GM12872 (cell line): ENCODE measurements at regions not wholly inside any gene's neighbourhood (a gene's known extent, or its start where the extent isn't known, plus 50 kb on each side); places are given as distances from the start of the nearest gene placed in this dataset.

Source experiments
- CTCF ChIP-seq: IDR thresholded peaks from 3 replicates; pipeline ENCODE4 v1.5.1; 2011; ENCODE audit warnings: low read depth, mild to moderate bottlenecking, low read length, moderate library complexity; ENCODE audit not compliant: insufficient read depth

- no peak for TF ChIP-seq CTCF
These were observed 436.0 kb upstream of the ARGLU1 start for GRCh38 chr13:107003911-107004310.

- TF ChIP-seq CTCF = no peak
These were observed 430.7 kb upstream of the ARGLU1 start for GRCh38 chr13:106998664-106999063.

DNA sequence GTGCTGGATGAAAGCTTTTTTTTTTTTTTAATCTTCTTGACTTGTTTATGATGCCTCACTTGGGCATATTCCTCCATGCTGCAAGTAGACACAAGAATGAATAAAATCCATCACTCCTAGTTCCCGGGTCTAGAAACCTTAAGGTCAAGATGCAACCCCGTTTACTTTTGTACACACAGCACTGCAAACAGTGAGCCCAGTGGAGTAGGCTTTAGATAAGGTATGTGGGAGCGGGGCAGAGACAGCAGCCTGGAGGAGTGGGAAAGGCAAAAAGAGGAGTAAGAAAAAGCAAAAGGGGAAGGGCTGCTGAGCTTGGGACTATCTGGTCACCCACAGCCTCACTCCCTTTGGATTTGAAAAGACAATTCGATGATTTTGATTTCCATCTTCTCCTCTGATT, 429.8 kb upstream of the ARGLU1 start:
- no peak for TF ChIP-seq CTCF

DNA sequence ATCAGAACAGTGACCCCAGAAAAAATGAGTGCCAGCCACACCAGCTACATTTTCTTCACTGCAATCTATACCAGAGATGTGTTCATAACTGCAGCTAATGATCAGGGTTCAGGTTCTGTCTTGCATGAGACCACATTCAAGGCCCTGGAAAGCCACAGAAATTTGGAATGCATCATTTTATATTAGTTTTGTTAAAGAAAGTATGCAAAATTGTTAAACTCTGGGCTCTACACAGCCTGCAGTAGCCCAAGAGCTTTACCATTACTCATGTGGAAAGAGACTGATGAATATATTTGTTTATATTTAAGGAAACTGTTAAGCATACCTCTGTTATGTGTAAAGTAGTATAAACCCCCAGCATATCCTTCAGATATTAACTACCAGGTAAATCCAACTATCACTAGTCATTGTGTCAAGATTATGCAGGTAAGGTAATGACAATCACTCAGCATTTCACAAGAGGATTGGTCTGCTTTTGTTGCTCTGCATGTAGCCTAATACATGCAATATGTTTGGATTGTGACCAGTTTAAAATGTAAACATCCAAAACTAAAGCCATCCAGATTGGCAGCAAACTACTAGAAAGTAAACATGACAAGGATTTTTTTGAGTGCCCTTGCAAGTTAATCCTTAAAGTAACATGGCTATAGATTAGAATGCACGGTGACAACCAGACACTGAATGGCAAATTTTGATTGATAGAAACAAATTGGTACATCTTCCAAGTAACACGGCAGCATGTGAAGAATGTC, 429.1 kb upstream of the ARGLU1 start:
- TF ChIP-seq CTCF = no peak

- no peak for TF ChIP-seq CTCF
These were observed 422.7 kb upstream of the ARGLU1 start for GRCh38 chr13:106990594-106990993.

- TF ChIP-seq CTCF = no peak
These were observed 421.9 kb upstream of the ARGLU1 start for GRCh38 chr13:106989876-106990275.

DNA sequence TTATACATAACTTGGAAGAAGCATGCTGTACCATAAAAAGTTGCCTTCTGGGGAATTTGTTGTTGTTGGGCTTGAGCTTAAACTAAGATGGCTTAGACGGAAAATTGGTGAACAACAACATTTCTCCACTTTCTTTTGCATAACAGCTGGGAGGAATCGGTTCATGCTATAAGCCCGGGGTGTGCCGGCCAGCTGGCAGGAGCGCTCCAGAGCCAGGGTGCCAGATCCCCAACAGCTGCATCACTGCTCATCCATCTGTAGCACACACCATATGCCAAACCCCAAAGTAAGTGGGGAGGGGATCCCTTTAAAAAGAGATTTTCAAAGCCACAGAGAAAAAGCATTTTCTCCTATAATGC, 419.5 kb upstream of the ARGLU1 start:
- no peak for TF ChIP-seq CTCF
